Astrocyte of the spinal cord (primary cell): ENCODE measurements at regions not wholly inside any gene's neighbourhood (a gene's known extent, or its start where the extent isn't known, plus 50 kb on each side); places are given as distances from the start of the nearest gene placed in this dataset.

Source experiments
- DNase-seq: peaks from one replicate; pipeline ENCODE4 v3.0.0; 2011; ENCODE audit warnings: low read depth, low spot score
- H3K4me3 ChIP-seq: 2 replicates; pipeline ENCODE4 v1.5.1; 2011; ENCODE audit warnings: low read depth, mild to moderate bottlenecking, low read length, moderate library complexity
- in situ Hi-C: cut with HindIII; loops from 2 replicates; pipeline ENCODE4 v1.10.0; 2017; ENCODE audit warnings: low sequenced_read_pairs
- TF ChIP-seq, protein P1 (sequence below): IDR thresholded peaks from 2 replicates; pipeline ENCODE4 v1.5.1; 2012; ENCODE audit warnings: low read depth, mild to moderate bottlenecking, low read length, inconsistent platforms

DNA sequence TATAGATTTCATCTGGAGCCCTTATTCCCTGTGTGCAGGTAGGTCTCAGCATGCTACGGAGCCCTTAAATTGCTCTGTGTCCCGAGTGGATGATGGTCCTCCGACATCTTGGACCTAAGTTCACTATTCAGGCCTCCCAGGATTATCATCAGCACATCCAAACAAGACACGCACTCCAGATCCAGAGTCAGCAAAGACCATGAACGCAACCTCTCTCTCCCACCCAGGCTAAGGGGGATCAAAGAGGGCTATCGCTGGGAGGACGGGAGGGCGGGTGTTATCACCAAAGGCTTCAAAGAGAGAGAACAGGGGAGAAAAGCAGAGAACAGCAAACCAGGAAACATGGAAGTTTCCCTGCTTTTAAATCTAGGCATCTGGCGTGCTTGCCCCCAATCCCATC lies 659.4 kb downstream of the TBC1D22A start:
- DNase-seq, result no peak
- H3K4me3 ChIP-seq, result no peak overlapping the region
- in situ Hi-C loops, result no loop called here
- TF ChIP-seq, protein P1, sequence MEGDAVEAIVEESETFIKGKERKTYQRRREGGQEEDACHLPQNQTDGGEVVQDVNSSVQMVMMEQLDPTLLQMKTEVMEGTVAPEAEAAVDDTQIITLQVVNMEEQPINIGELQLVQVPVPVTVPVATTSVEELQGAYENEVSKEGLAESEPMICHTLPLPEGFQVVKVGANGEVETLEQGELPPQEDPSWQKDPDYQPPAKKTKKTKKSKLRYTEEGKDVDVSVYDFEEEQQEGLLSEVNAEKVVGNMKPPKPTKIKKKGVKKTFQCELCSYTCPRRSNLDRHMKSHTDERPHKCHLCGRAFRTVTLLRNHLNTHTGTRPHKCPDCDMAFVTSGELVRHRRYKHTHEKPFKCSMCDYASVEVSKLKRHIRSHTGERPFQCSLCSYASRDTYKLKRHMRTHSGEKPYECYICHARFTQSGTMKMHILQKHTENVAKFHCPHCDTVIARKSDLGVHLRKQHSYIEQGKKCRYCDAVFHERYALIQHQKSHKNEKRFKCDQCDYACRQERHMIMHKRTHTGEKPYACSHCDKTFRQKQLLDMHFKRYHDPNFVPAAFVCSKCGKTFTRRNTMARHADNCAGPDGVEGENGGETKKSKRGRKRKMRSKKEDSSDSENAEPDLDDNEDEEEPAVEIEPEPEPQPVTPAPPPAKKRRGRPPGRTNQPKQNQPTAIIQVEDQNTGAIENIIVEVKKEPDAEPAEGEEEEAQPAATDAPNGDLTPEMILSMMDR, result no peak

DNA sequence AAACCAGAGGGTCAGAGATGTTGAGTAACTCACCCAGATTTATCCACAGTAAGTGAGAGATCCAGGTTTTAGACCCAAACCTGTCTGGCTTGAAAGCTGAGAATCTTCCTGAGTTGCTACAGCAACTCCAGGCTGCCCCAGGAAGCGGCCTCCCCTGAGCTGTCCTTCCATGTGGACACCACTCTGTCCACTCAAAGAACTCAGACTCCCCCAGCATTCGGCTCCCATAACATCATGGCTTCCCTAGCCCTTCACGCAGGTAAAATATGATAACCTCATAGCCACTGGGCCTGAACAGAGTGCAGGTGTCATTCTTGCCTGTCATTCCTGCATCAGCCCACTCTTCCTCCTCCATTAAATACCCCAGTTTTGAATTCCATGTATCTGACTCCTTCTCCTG lies 657.8 kb downstream of the TBC1D22A start:
- DNase-seq, result no peak
- in situ Hi-C loops, result no loop called here
- TF ChIP-seq, protein P1, result no peak
- no peak overlapping the region for H3K4me3 ChIP-seq

GRCh38 chr22:47419239-47419638 lies 656.8 kb downstream of the TBC1D22A start:
- in situ Hi-C loops, result no loop called here
- TF ChIP-seq, protein P1, result no peak
- H3K4me3 ChIP-seq, result no peak overlapping the region
- no peak for DNase-seq

DNA sequence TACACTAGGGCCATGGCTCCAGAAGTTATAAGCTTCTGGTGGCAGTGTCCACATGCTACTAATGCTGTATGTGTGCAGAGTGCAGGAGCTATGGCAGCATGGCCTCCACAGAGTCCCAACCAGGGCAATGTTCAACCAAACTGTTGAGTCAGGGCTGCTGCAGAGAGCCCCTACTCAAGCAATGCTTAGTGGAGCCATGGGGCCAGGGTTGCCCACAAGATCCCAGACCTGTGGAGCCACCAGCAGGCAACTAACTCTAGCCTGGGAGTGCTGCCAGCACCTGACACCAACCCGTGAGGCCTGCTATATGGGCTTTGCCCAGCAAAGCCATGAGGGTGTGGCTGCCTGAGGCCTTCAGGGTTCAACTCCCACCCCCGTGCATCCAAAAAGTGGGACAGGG lies 655.2 kb downstream of the TBC1D22A start:
- no peak for DNase-seq
- H3K4me3 ChIP-seq, result no peak overlapping the region
- TF ChIP-seq, protein P1, result no peak
- in situ Hi-C loops, result no loop called here

GRCh38 chr22:47411006-47411405 lies 648.6 kb downstream of the TBC1D22A start:
- TF ChIP-seq, protein P1, result no peak
- no peak overlapping the region for H3K4me3 ChIP-seq
- in situ Hi-C loops, result no loop called here
- no peak for DNase-seq

DNA sequence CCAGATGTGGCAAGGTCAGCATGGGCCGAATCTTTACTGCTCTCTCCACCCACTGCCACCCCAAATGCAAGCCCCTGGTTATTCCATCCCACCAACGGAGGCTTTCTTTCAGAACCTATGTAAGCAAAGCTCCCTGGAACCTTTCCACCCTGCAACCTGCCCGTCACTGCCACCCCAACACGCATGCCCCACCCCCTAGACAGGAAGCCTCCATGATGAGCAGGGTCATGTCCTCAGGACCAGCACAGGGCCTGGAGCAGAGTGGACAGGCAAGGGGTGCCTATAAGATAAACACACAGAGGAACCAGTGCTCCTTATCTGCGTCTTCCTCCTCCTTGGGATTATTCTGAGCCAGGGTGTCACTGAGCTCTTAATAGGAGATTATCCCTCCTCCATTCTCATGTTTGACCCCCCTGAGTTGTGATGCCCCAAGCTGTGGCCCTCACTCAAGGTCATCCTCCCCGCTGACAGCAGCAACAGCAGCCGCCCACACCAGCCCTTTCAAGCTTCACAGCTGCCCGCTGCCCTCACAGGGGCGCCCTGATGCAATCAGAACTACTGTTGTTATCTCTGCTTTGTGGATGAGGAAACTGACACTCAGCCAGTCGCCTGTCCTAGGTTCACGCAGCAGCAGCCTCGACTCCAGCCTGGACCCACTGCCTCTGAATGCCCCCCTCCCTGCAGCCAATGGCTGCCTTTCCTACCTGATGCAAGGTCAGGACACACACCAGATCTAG lies 647.3 kb downstream of the TBC1D22A start:
- TF ChIP-seq, protein P1, result no peak
- H3K4me3 ChIP-seq, result no peak overlapping the region
- in situ Hi-C loops, result no loop called here
- DNase-seq, result no peak
